Mucosa of rectum (tissue), 2 donors: ENCODE measurements at regions not wholly inside any gene's neighbourhood (a gene's known extent, or its start where the extent isn't known, plus 50 kb on each side); places are given as distances from the start of the nearest gene placed in this dataset.

Experiments
- H3K27ac ChIP-seq, 2 donors: one replicate each; pipeline ENCODE4 v1.7.0; 2013; ENCODE audit warnings: inconsistent platforms in 2 of 2, low read depth in 2 of 2, low read length in 2 of 2
- H3K27me3 ChIP-seq, 2 donors: one replicate each; pipeline ENCODE4 v1.7.0; 2013; ENCODE audit warnings: low read length in 2 of 2; ENCODE audit not compliant: control insufficient read depth in 2 of 2, insufficient read depth in 2 of 2
- H3K36me3 ChIP-seq, 2 donors: one replicate each; pipeline ENCODE4 v1.7.0; 2013; ENCODE audit warnings: low read length in 2 of 2; ENCODE audit not compliant: control insufficient read depth in 2 of 2, insufficient read depth in 2 of 2
- H3K4me1 ChIP-seq, 2 donors: one replicate each; pipeline ENCODE4 v1.7.0; 2013; ENCODE audit warnings: low read length in 2 of 2, mild to moderate bottlenecking in 1 of 2; ENCODE audit not compliant: control insufficient read depth in 2 of 2, insufficient read depth in 2 of 2
- H3K4me3 ChIP-seq, 2 donors: one replicate each; pipeline ENCODE4 v1.7.0; 2013; ENCODE audit warnings: low read length in 2 of 2
- H3K9ac ChIP-seq, 2 donors: one replicate each; pipeline ENCODE4 v1.7.0; 2013; ENCODE audit warnings: low read length in 2 of 2, low read depth in 1 of 2, mild to moderate bottlenecking in 1 of 2
- H3K9me3 ChIP-seq, 2 donors: one replicate each; pipeline ENCODE4 v1.7.0; 2013; ENCODE audit warnings: low read length in 2 of 2; ENCODE audit not compliant: control insufficient read depth in 2 of 2
- donor health status: healthy.
- donor health status: Normal muscosa, but diverticular disease.

DNA sequence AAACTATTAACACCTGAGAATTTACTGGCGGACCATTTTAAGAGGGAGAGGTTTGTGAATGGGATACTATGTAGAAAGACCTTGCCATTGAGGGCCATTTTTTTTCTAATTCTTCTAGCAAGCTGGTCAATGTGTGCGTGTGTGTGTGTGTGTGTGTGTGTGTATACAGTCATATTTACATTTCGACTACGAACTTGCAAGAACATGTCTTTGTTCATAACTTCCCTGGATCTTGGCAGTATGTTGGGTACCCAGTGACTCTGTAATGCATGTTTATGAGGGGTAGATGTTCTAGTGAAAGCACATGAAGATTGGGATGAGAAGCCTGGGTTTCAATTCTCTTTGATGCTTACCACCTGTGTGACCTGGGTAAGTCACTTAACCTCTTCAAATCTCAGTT is 133.6 kb downstream of the UBE2E3 start:
- no peak overlapping the region for H3K4me3 ChIP-seq
- no peaks in the 10 kb centered on the region for H3K9me3 ChIP-seq
- no peaks in the 10 kb centered on the region for H3K4me1 ChIP-seq
- H3K9ac ChIP-seq = no peak overlapping the region
- H3K27ac ChIP-seq = no peak overlapping the region
- no peaks in the 10 kb centered on the region for H3K36me3 ChIP-seq
- no peaks in the 10 kb centered on the region for H3K27me3 ChIP-seq

- no peaks in the 10 kb centered on the region for H3K9me3 ChIP-seq
- no peaks in the 10 kb centered on the region for H3K4me1 ChIP-seq
- no peaks in the 10 kb centered on the region for H3K27me3 ChIP-seq
- no peak overlapping the region for H3K27ac ChIP-seq
- no peak overlapping the region for H3K4me3 ChIP-seq
- no peak overlapping the region for H3K9ac ChIP-seq
- H3K36me3 ChIP-seq = no peaks in the 10 kb centered on the region
Observed at GRCh38 chr2:181116261-181116660, 135.9 kb downstream of the UBE2E3 start.

DNA sequence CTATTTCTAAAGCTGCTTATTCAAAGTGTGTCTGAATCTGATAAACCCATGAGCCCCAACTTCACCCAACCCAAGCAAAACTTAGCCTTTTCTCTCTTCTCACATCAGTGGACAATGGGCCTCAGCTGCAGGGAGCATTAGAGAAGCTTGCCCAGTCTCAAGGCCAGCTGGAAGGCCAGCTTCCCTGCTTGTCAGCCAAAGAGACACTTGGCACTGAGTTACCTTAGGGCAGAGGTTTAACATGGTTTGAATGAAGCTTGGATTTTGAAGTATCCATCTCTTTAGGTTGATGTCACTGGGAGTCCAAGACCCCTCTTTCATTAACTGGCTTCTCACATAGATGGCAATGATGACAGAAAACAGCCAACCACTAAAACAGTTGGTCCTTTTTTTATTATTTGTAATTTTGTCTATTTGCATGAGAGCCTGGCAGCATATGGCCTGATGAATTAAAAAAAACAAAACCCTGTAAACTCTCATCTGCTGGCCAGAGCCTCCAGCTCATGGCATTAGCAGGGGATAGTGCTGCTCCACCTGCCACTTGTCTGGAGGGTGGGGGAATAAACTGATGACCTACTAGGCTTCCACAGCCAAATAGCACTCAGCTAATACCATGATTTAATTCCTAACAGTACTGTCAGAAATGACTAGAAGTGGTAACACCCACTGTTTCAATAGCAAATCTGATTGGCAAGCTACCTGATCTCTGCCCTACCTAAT is 137.0 kb downstream of the UBE2E3 start:
- H3K4me3 ChIP-seq = no peak overlapping the region
- H3K4me1 ChIP-seq = no peaks in the 10 kb centered on the region
- H3K9me3 ChIP-seq = no peaks in the 10 kb centered on the region
- no peaks in the 10 kb centered on the region for H3K27me3 ChIP-seq
- H3K9ac ChIP-seq = no peak overlapping the region
- H3K27ac ChIP-seq = no peak overlapping the region
- H3K36me3 ChIP-seq = no peaks in the 10 kb centered on the region

DNA sequence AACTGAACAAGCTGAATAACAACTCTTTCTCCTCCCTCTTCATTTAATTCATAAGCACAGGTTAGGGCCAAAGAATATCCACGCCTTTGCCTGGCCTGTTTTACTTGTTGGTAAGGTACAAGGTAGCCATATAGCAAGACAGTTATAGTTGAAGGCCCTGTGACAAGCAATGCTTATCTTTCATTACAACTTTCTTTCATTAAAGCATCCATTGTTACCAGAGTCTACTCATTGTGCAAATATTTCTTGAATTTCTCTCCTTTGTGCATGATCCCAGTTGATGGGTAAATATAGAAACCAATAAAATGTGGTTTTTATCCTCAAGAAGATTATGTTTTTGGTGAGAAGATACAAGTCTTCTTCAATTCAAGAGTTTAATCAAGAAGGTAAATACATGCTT is 140.2 kb downstream of the UBE2E3 start:
- Histone ChIP-seq H3K36me3 (no peaks in the 10 kb centered on the region), H3K27me3 (no peaks in the 10 kb centered on the region), H3K27ac (no peak overlapping the region), H3K4me1 (no peaks in the 10 kb centered on the region), H3K4me3 (no peak overlapping the region), H3K9ac (no peak overlapping the region), H3K9me3 (no peaks in the 10 kb centered on the region)

DNA sequence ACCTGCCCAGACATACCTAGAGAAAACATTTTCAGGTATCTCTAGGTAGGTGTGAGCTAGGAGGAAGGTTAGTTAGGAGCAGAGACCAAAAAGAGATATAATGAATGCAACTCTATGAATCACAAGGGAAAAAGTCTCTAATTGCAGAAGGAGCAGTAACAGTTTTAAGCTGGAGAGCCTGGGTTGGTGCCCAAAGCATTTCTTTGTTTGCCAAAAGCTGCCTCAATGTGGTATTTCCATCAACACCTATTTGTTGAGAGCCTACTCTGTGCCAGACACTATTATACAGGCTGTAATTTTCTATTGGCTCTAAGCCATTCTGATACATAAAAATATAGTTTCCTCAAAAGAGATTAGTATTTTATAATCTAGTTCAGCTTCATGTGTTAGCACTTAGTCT is 141.6 kb downstream of the UBE2E3 start:
- Histone ChIP-seq H3K27me3 (no peaks in the 10 kb centered on the region), H3K4me1 (no peaks in the 10 kb centered on the region), H3K9me3 (no peaks in the 10 kb centered on the region), H3K27ac (no peak overlapping the region), H3K4me3 (no peak overlapping the region), H3K9ac (no peak overlapping the region), H3K36me3 (no peaks in the 10 kb centered on the region)

GRCh38 chr2:181122601-181123000 is 142.2 kb downstream of the UBE2E3 start:
- no peaks in the 10 kb centered on the region for H3K36me3 ChIP-seq
- no peak overlapping the region for H3K4me3 ChIP-seq
- H3K27ac ChIP-seq = no peak overlapping the region
- H3K9me3 ChIP-seq = no peaks in the 10 kb centered on the region
- H3K4me1 ChIP-seq = no peaks in the 10 kb centered on the region
- no peak overlapping the region for H3K9ac ChIP-seq
- H3K27me3 ChIP-seq = no peaks in the 10 kb centered on the region

GRCh38 chr2:181123798-181124231 is 143.4 kb downstream of the UBE2E3 start:
- Histone ChIP-seq H3K9ac (no peak overlapping the region), H3K9me3 (no peaks in the 10 kb centered on the region), H3K4me1 (no peaks in the 10 kb centered on the region), H3K36me3 (no peaks in the 10 kb centered on the region), H3K4me3 (peak overlapping the region in 1 of 2 donors; percentile 32), H3K27ac (peak overlapping the region; percentile 50 to 71), H3K27me3 (no peaks in the 10 kb centered on the region)

DNA sequence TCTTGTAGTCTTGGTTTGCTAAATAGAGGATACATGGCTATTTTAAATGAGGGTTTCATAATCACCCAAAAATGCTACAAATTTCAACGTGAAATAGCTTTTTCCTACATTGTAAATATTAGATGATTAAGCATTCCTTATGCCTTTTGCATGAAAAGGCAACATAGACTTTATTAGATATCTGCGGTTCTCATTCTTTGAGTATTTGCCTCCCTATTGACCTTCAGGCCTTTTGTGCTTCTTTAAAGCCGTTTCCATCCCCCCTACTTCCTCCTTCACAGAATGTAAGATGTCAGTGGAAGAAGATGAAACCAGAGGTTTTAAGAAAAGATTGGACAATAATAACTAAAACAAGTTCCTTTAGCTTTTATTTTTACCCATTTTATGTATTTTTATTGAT is 144.1 kb downstream of the UBE2E3 start:
- Histone ChIP-seq H3K9me3 (no peaks in the 10 kb centered on the region), H3K4me1 (no peaks in the 10 kb centered on the region), H3K27ac (peak overlapping the region; percentile 61 to 71), H3K9ac (no peak overlapping the region), H3K36me3 (no peaks in the 10 kb centered on the region), H3K4me3 (no peak overlapping the region), H3K27me3 (no peaks in the 10 kb centered on the region)

DNA sequence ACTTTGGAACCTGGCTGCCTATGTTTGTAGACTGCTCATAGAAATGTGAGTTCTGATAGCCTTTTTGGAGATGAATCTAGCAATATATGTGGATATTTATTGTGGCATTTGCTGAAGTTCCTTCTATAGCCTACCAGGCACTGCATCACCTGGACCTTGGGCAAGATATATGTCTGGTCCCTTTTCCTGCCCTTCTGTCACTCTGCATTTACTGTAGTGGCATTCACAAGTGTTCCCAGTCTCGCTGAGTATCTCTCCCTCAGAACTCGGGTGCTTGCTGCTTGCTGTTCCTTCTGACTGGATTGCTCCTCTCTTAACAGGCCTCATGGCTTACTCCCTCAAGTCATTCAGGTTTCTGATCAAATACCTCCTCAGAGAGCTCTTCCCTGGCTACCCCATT is 145.0 kb downstream of the UBE2E3 start:
- no peaks in the 10 kb centered on the region for H3K9me3 ChIP-seq
- no peaks in the 10 kb centered on the region for H3K27me3 ChIP-seq
- H3K4me1 ChIP-seq = no peaks in the 10 kb centered on the region
- peak overlapping the region; percentile 26 to 33 for H3K27ac ChIP-seq
- H3K36me3 ChIP-seq = no peaks in the 10 kb centered on the region
- no peak overlapping the region for H3K4me3 ChIP-seq
- H3K9ac ChIP-seq = no peak overlapping the region

DNA sequence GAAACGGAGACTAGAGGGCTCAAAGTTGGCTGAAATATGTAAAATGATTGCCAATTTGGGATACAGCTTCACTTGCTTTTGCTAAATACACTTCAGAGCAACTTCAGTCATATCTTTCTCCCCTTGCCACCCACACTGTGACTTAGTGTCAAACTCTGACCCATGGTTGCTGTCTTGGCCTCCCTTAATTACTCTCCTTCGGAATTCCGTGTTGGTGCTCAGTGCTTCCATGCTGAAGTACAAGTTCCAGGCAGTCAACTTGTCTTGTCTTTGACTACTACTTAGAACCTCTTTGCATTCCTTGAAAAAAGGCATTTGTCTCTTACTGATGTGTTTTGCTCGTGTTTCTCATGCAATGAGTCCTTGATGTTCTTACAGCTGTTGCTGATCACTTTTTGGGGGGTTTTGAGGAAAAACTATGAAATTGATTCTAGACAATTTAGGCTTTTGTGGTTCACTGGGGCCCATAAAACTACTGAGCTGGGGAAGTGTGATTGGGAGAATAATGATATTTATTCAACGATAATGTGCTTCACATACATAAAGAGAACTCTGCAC is 146.0 kb downstream of the UBE2E3 start:
- Histone ChIP-seq H3K4me3 (no peak overlapping the region), H3K36me3 (no peaks in the 10 kb centered on the region), H3K27ac (peak overlapping the region in 1 of 2 donors; percentile 41), H3K27me3 (no peaks in the 10 kb centered on the region), H3K4me1 (no peaks in the 10 kb centered on the region), H3K9me3 (no peaks in the 10 kb centered on the region), H3K9ac (no peak overlapping the region)
